Breast epithelium (tissue), 3 donors: ENCODE measurements at regions not wholly inside any gene's neighbourhood (a gene's known extent, or its start where the extent isn't known, plus 50 kb on each side); places are given as distances from the start of the nearest gene placed in this dataset.

ENCODE experiments used
- CTCF ChIP-seq, 3 donors: fragments of 450-650 bp; IDR thresholded peaks; one replicate each; pipeline ENCODE4 v1.5.1; 2016 to 2017; ENCODE audit warnings: antibody characterized with exemption in 3 of 3, mild to moderate bottlenecking in 3 of 3, moderate library complexity in 3 of 3
- POLR2A ChIP-seq: fragments of 450-650 bp; IDR thresholded peaks from one replicate; pipeline ENCODE4 v1.6.1; 2016; ENCODE audit warnings: antibody characterized with exemption, mild to moderate bottlenecking, moderate library complexity
- POLR2AphosphoS5 ChIP-seq, 3 donors: sonication (generic); formaldehyde crosslinking; IDR thresholded peaks; one replicate each; pipeline ENCODE4 v1.6.1; 2017; ENCODE audit warnings: antibody characterized with exemption in 3 of 3

- TF ChIP-seq CTCF (IDR thresholded peaks at IDR 0.05) (no peak), POLR2AphosphoS5 (IDR thresholded peaks at IDR 0.05) (no peak), POLR2A (no peak)
Observed at GRCh38 chr15:54841701-54842305, 354.9 kb downstream of the RSL24D1 start.
